HEK293 (cell line): ENCODE measurements at regions not wholly inside any gene's neighbourhood (a gene's known extent, or its start where the extent isn't known, plus 50 kb on each side); places are given as distances from the start of the nearest gene placed in this dataset.
"Not testable (repeated sequence)": the region's sequence is repeated elsewhere in the genome, so short reads cannot be mapped to it uniquely, and the experiment has no call there.

Source experiments
- CTCF ChIA-PET: fragments of 350-600 bp; formaldehyde crosslinking; extraction: SDS; loops from one replicate; lab custom pipeline; 2021; ENCODE audit warnings: antibody characterized with exemption; lab: Yijun Ruan, JAX
- POLR2A ChIA-PET: fragments of 300-600 bp; formaldehyde crosslinking; extraction: SDS; loops from one replicate; lab custom pipeline; 2020; ENCODE audit warnings: antibody characterized with exemption, inconsistent platforms; lab: Yijun Ruan, JAX
- H3K27ac ChIP-seq: fragments of 200-500 bp; sonication (Bioruptor generic); 2 replicates; pipeline ENCODE4 v1.5.1; 2014; ENCODE audit warnings: low read depth, low read length, control low read depth, inconsistent platforms; ENCODE audit errors: extremely low read depth
- H3K36me3 ChIP-seq, 2 experiments: fragments of 200-500 bp in 1 of 2; sonication (Bioruptor generic) in 1 of 2; 1 replicate in 1 of 2; 2 replicates in 1 of 2; pipeline ENCODE4 v1.5.1; 2014 to 2017; ENCODE audit warnings: inconsistent platforms in 2 of 2, low read length in 2 of 2; ENCODE audit not compliant: control insufficient read depth in 2 of 2, insufficient read depth in 1 of 2
- H3K4me1 ChIP-seq: fragments of 200-500 bp; sonication (Bioruptor generic); 2 replicates; pipeline ENCODE4 v1.5.1; 2014; ENCODE audit warnings: mild to moderate bottlenecking, low read length, inconsistent platforms; ENCODE audit not compliant: control insufficient read depth, insufficient read depth
- H3K4me3 ChIP-seq: 2 replicates; pipeline ENCODE4 v1.5.1; 2011; ENCODE audit warnings: low read depth, mild to moderate bottlenecking, control low read depth, low read length, moderate library complexity
- H3K9me3 ChIP-seq: fragments of 200-500 bp; sonication (Bioruptor generic); 2 replicates; pipeline ENCODE4 v1.5.1; 2014; ENCODE audit warnings: low read depth, low read length, inconsistent platforms; ENCODE audit not compliant: control insufficient read depth, insufficient read depth
- GFI1B ChIP-seq: fragments of 450-650 bp; formaldehyde crosslinking; IDR thresholded peaks from 2 replicates; pipeline ENCODE4 v1.5.1; 2016; ENCODE audit warnings: missing biosample characterization, missing genetic modification characterization
- OVOL3 ChIP-seq: fragments of 450-650 bp; formaldehyde crosslinking; IDR thresholded peaks from 2 replicates; pipeline ENCODE4 v1.5.1; 2016; ENCODE audit warnings: missing biosample characterization, missing genetic modification characterization
- ZBTB21 ChIP-seq: fragments of 450-650 bp; formaldehyde crosslinking; IDR thresholded peaks from 2 replicates; pipeline ENCODE4 v1.5.1; 2017; ENCODE audit warnings: missing biosample characterization, missing genetic modification characterization
- ZNF112 ChIP-seq: fragments of 450-650 bp; formaldehyde crosslinking; IDR thresholded peaks from 2 replicates; pipeline ENCODE4 v1.5.0; 2017; ENCODE audit warnings: missing biosample characterization, missing genetic modification characterization
- ZNF174 ChIP-seq: fragments of 450-650 bp; formaldehyde crosslinking; IDR thresholded peaks from 2 replicates; pipeline ENCODE4 v1.5.0; 2017; ENCODE audit warnings: missing biosample characterization, mild to moderate bottlenecking, missing genetic modification characterization
- ZNF24 ChIP-seq: fragments of 450-650 bp; formaldehyde crosslinking; IDR thresholded peaks from 2 replicates; pipeline ENCODE4 v1.5.1; 2016; ENCODE audit warnings: missing biosample characterization, missing genetic modification characterization
- ZNF248 ChIP-seq: fragments of 450-650 bp; formaldehyde crosslinking; IDR thresholded peaks from 2 replicates; pipeline ENCODE4 v1.5.1; 2017; ENCODE audit warnings: missing biosample characterization, missing genetic modification characterization
- ZNF366 ChIP-seq: fragments of 450-650 bp; formaldehyde crosslinking; conservative IDR thresholded peaks from 2 replicates; pipeline ENCODE4 v1.5.1; 2016; ENCODE audit warnings: missing biosample characterization, missing genetic modification characterization
- ZNF416 ChIP-seq: fragments of 450-650 bp; formaldehyde crosslinking; IDR thresholded peaks from 2 replicates; pipeline ENCODE4 v1.5.1; 2016; ENCODE audit warnings: missing biosample characterization, missing genetic modification characterization
- ZNF433 ChIP-seq: fragments of 450-650 bp; formaldehyde crosslinking; IDR thresholded peaks from 2 replicates; pipeline ENCODE4 v1.5.1; 2016; ENCODE audit warnings: missing biosample characterization, missing genetic modification characterization, low read depth
- ZNF510 ChIP-seq: fragments of 450-650 bp; formaldehyde crosslinking; IDR thresholded peaks from 2 replicates; pipeline ENCODE4 v1.5.1; 2018; ENCODE audit warnings: mild to moderate bottlenecking, missing genetic modification characterization, missing biosample characterization; ENCODE audit not compliant: insufficient replicate concordance
- ZNF521 ChIP-seq: fragments of 450-650 bp; formaldehyde crosslinking; IDR thresholded peaks from 2 replicates; pipeline ENCODE4 v1.5.1; 2017; ENCODE audit warnings: missing biosample characterization, mild to moderate bottlenecking, missing genetic modification characterization
- ZNF555 ChIP-seq: fragments of 450-650 bp; formaldehyde crosslinking; conservative IDR thresholded peaks from 2 replicates; pipeline ENCODE4 v1.5.1; 2017; ENCODE audit warnings: missing biosample characterization, mild to moderate bottlenecking, missing genetic modification characterization, inconsistent platforms
- ZNF561 ChIP-seq: fragments of 450-650 bp; IDR thresholded peaks from 2 replicates; pipeline ENCODE4 v1.5.1; 2018; ENCODE audit warnings: missing biosample characterization, missing genetic modification characterization, borderline replicate concordance
- ZNF623 ChIP-seq: fragments of 450-650 bp; formaldehyde crosslinking; IDR thresholded peaks from 2 replicates; pipeline ENCODE4 v1.5.1; 2016; ENCODE audit warnings: missing biosample characterization, missing genetic modification characterization
- ZNF626 ChIP-seq: fragments of 450-650 bp; sonication (Bioruptor Pico); formaldehyde crosslinking; IDR thresholded peaks from 2 replicates; pipeline ENCODE4 v1.5.1; 2018; ENCODE audit warnings: missing biosample characterization, missing genetic modification characterization, inconsistent platforms
- ZNF747 ChIP-seq: fragments of 450-650 bp; formaldehyde crosslinking; IDR thresholded peaks from 2 replicates; pipeline ENCODE4 v1.5.1; 2016; ENCODE audit warnings: missing biosample characterization, missing genetic modification characterization
- ZNF777 ChIP-seq: fragments of 450-650 bp; formaldehyde crosslinking; IDR thresholded peaks from 2 replicates; pipeline ENCODE4 v1.5.1; 2017; ENCODE audit warnings: missing biosample characterization, missing genetic modification characterization, borderline replicate concordance
- ZNF785 ChIP-seq: fragments of 450-650 bp; formaldehyde crosslinking; IDR thresholded peaks from 2 replicates; pipeline ENCODE4 v1.5.1; 2016; ENCODE audit warnings: missing biosample characterization, missing genetic modification characterization
- TF ChIP-seq, protein P1 (sequence below): fragments of 450-650 bp; formaldehyde crosslinking; IDR thresholded peaks from 2 replicates; pipeline ENCODE4 v1.5.1; 2017; ENCODE audit warnings: missing biosample characterization, missing genetic modification characterization
- TF ChIP-seq, protein P2 (sequence below): fragments of 450-650 bp; formaldehyde crosslinking; IDR thresholded peaks from 2 replicates; pipeline ENCODE4 v1.5.1; 2016; ENCODE audit warnings: missing biosample characterization, missing genetic modification characterization

DNA sequence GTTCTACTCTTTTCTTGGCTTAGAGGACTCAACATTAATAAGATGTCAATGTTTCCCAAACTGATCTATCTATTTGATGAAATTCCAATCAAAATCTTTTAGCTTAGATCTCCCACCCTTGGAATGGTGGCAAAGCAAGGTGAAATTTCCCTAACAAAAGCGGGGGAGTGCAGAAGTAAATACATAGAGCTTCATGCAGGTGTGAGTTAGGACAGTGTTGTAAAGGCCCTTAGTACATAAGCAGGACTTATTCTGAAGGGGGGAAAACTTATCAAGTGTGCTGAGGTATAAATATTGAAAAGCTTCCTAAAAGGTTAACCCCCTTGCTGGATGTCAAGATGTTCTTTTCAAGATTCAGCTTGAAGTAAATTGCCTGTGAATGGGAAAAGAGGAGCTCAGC, 608.6 kb upstream of the CELF4 start (continued):
- no peak for TF ChIP-seq ZNF561

DNA sequence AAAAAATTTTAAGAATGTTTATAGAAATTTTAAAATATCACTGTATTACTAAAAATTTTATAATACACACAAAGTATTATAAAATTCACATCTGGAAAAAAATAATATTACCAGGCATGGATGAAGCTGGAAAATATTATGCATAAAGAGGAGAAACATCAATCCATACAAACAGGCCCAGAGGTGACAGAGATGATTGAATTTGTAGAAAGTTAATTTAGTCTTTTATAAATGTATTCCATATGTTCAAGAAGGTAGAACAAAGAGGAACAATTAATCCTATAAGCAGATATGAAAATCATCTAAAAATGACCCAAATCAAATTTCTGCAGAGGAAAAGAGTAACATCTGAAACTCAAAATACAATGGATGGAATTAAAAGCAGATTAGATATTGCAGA, 605.2 kb upstream of the CELF4 start:
- H3K36me3 ChIP-seq = no peaks in the 10 kb centered on the region
- TF ChIP-seq ZNF747 (tag by site-specific recombination) (no peak), ZNF623 (tag by site-specific recombination) (no peak), ZNF416 (tag by site-specific recombination) (no peak), ZNF785 (no peak), ZNF555 (tag by site-specific recombination) (no peak)
- no peak overlapping the region for H3K27ac ChIP-seq
- no peaks in the 10 kb centered on the region for H3K9me3 ChIP-seq
- no peak overlapping the region for H3K4me3 ChIP-seq
- ChIA-PET POLR2A (no interaction called here), CTCF (interaction anchor here (0.6 kb wide), 1 partner anchor 34 kb away, joined by 3 read pairs; no protein-coding TSS in a partner anchor)
- H3K4me1 ChIP-seq = no peaks in the 10 kb centered on the region

DNA sequence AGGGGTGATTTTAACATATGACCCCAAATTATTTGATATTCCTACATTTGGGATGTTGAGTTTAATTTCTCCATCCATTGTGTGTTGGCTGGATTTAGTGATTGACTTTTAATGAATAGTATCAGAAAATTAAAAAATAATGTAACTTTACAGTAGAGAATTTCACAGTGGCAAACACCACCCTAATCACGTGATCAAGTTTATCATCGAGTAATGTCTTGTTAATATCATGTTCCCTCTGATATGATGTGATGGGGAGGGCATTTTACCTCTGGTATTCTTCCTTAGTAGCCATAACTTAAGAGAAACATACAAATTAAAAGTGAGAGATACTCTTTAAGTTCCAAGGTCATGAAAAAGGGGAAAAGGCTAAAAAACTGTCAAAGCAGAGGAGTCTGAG, 602.0 kb upstream of the CELF4 start:
- POLR2A ChIA-PET = no interaction called here
- CTCF ChIA-PET = no interaction called here
- no peaks in the 10 kb centered on the region for H3K4me1 ChIP-seq
- H3K36me3 ChIP-seq = no peaks in the 10 kb centered on the region
- no peaks in the 10 kb centered on the region for H3K9me3 ChIP-seq
- TF ChIP-seq ZNF24 (tag by site-specific recombination) (no peak), ZNF112 (tag by site-specific recombination) (no peak), ZNF510 (tag by site-specific recombination) (no peak), ZNF747 (tag by site-specific recombination) (no peak), ZNF433 (tag by site-specific recombination) (no peak), ZNF366 (tag by site-specific recombination) (no peak), ZNF174 (no peak), OVOL3 (no peak), ZNF777 (tag by site-specific recombination) (no peak), ZNF626 (tag by site-specific recombination) (no peak), ZBTB21 (tag by site-specific recombination) (no peak), ZNF521 (tag by site-specific recombination) (no peak)
- TF ChIP-seq, protein P1, sequence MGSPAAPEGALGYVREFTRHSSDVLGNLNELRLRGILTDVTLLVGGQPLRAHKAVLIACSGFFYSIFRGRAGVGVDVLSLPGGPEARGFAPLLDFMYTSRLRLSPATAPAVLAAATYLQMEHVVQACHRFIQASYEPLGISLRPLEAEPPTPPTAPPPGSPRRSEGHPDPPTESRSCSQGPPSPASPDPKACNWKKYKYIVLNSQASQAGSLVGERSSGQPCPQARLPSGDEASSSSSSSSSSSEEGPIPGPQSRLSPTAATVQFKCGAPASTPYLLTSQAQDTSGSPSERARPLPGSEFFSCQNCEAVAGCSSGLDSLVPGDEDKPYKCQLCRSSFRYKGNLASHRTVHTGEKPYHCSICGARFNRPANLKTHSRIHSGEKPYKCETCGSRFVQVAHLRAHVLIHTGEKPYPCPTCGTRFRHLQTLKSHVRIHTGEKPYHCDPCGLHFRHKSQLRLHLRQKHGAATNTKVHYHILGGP (tag by site-specific recombination) = no peak
- no peak overlapping the region for H3K4me3 ChIP-seq
- H3K27ac ChIP-seq = no peak overlapping the region

DNA sequence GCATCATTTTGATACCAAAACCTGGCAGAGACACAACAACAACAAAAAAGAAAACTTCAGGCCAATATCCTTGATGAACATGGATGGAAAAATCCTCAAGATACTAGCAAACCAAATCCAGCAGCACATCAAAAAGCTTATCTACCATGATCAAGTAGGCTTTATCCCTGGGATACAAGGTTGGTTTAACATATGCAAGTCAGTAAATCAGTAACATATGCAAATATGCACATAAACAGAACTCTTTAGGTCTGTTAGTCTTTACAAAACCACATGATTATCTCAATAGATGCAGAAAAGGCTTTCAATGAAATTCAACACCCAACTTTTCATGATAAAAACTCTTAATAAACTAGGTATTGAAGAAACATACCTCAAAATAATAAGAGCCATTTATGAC, 587.5 kb upstream of the CELF4 start:
- H3K36me3 ChIP-seq, CTCF ChIA-PET, H3K9me3 ChIP-seq, H3K27ac ChIP-seq, POLR2A ChIA-PET, H3K4me3 ChIP-seq, H3K4me1 ChIP-seq: not testable (repeated sequence)

DNA sequence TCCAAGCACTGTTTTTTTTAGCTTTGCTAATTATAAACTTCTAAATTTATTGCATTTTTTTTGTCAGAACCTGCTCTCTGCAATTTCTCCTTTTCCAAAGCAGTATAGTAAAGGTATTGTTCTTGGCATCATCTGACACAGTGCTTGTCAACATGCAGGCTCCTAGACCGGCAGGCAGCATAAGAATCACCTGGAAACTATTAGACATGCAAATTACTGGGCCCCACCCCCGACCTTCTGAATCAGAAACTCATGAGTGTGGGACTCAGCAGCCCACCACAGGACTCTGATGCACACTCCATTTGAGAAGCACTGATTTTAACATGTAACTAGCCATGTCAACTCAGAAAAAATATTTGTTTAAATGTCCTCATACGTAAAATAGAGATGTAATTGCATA, 551.1 kb upstream of the CELF4 start:
- Histone ChIP-seq H3K4me3 (no peak overlapping the region), H3K36me3 (no peaks in the 10 kb centered on the region), H3K9me3 (no peaks in the 10 kb centered on the region), H3K27ac (no peak overlapping the region), H3K4me1 (no peaks in the 10 kb centered on the region)
- CTCF ChIA-PET = interaction anchor here (0.6 kb wide), 1 partner anchor 242 kb away, joined by 3 read pairs; no protein-coding TSS in a partner anchor
- no peak for TF ChIP-seq ZNF248 (tag by site-specific recombination)
- TF ChIP-seq, protein P2, sequence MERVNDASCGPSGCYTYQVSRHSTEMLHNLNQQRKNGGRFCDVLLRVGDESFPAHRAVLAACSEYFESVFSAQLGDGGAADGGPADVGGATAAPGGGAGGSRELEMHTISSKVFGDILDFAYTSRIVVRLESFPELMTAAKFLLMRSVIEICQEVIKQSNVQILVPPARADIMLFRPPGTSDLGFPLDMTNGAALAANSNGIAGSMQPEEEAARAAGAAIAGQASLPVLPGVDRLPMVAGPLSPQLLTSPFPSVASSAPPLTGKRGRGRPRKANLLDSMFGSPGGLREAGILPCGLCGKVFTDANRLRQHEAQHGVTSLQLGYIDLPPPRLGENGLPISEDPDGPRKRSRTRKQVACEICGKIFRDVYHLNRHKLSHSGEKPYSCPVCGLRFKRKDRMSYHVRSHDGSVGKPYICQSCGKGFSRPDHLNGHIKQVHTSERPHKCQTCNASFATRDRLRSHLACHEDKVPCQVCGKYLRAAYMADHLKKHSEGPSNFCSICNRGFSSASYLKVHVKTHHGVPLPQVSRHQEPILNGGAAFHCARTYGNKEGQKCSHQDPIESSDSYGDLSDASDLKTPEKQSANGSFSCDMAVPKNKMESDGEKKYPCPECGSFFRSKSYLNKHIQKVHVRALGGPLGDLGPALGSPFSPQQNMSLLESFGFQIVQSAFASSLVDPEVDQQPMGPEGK (tag by site-specific recombination) = no peak
- TF ChIP-seq GFI1B (tag by site-specific recombination) = no peak
- POLR2A ChIA-PET = no interaction called here
